Kidney (tissue), 13 donors: ENCODE measurements at regions not wholly inside any gene's neighbourhood (a gene's known extent, or its start where the extent isn't known, plus 50 kb on each side); places are given as distances from the start of the nearest gene placed in this dataset.

Experiments
- DNase-seq, 5 donors: peaks; one replicate each; pipeline ENCODE4 v3.0.0-alpha.2; 2013 to 2020
- FAIRE-seq: peaks from 2 replicates; lab custom pipeline; 2012; peaks lifted over from hg19 to GRCh38; lab: Jason Lieb, UNC
- H3K27ac ChIP-seq, 2 donors: one replicate each; pipeline ENCODE4 v1.7.0; 2013; ENCODE audit warnings: low read depth in 2 of 2, low read length in 2 of 2, inconsistent platforms in 1 of 2
- H3K27me3 ChIP-seq: one replicate; pipeline ENCODE4 v1.7.1; 2013; ENCODE audit warnings: low read length, inconsistent platforms; ENCODE audit not compliant: control insufficient read depth, insufficient read depth
- H3K36me3 ChIP-seq, 3 donors: one replicate each; pipeline versions ENCODE4 v1.7.0 to v1.7.1; 2013; ENCODE audit warnings: low read length in 3 of 3, control low read depth in 1 of 3, inconsistent platforms in 1 of 3; ENCODE audit not compliant: insufficient read depth in 3 of 3, control insufficient read depth in 2 of 3
- H3K4me1 ChIP-seq, 3 donors: one replicate each; pipeline versions ENCODE4 v1.7.0 to v1.7.1; 2013; ENCODE audit warnings: low read length in 3 of 3, inconsistent platforms in 1 of 3, low read depth in 1 of 3; ENCODE audit not compliant: control insufficient read depth in 2 of 3, insufficient read depth in 2 of 3
- H3K4me3 ChIP-seq, 3 donors: one replicate each; pipeline versions ENCODE4 v1.7.0 to v1.8.1; 2013; ENCODE audit warnings: low read length in 3 of 3, control low read depth in 1 of 3, inconsistent platforms in 1 of 3
- H3K9ac ChIP-seq, 3 donors: one replicate each; pipeline versions ENCODE4 v1.7.0 to v1.7.1; 2013; ENCODE audit warnings: low read length in 3 of 3, control low read depth in 1 of 3, inconsistent platforms in 1 of 3
- H3K9me3 ChIP-seq, 3 donors: one replicate each; pipeline versions ENCODE4 v1.7.0 to v1.7.1; 2013; ENCODE audit warnings: low read length in 3 of 3, control low read depth in 1 of 3, inconsistent platforms in 1 of 3; ENCODE audit not compliant: control insufficient read depth in 2 of 3, insufficient read depth in 1 of 3
- CTCF ChIP-seq: IDR thresholded peaks from 3 replicates; pipeline ENCODE4 v1.5.1; 2012; ENCODE audit warnings: mild to moderate bottlenecking, moderate library complexity, borderline replicate concordance; ENCODE audit not compliant: insufficient read depth; ENCODE audit errors: extremely low read depth
- intact Hi-C: fragments of 100-400 bp; cut with DNase I; formaldehyde crosslinking; loops from one replicate; pipeline ENCODE4 v1.11.1; 2022
- donor health status: control.
- donor health status: control.
- donor health status: control.
- donor health status: control.
- donor health status: control.
- donor health status: DM: yes; HTN: yes; CAD: no.
- donor health status: Normal renal cell carcinoma (clear cell type).

- H3K27me3 ChIP-seq: no peaks in the 10 kb centered on the region
- H3K4me1 ChIP-seq: no peaks in the 10 kb centered on the region
- no peak overlapping the region for H3K4me3 ChIP-seq
- H3K9ac ChIP-seq: no peak overlapping the region
- FAIRE-seq (no peak), DNase-seq (no peak)
- intact Hi-C loops: no loop called here
- no peaks in the 10 kb centered on the region for H3K9me3 ChIP-seq
- no peak overlapping the region for H3K27ac ChIP-seq
- no peaks in the 10 kb centered on the region for H3K36me3 ChIP-seq
- TF ChIP-seq CTCF: no peak
Observed at GRCh38 chr15:87781959-87782625, 474.4 kb downstream of the NTRK3 start.

GRCh38 chr15:87779746-87780145 lies 476.8 kb downstream of the NTRK3 start:
- no peak for TF ChIP-seq CTCF
- Histone ChIP-seq H3K27ac (no peak overlapping the region), H3K27me3 (no peaks in the 10 kb centered on the region), H3K4me1 (no peaks in the 10 kb centered on the region), H3K9me3 (no peaks in the 10 kb centered on the region), H3K9ac (no peak overlapping the region), H3K36me3 (no peaks in the 10 kb centered on the region), H3K4me3 (no peak overlapping the region)
- FAIRE-seq: no peak
- DNase-seq: no peak
- intact Hi-C loops: no loop called here

- H3K4me1 ChIP-seq: no peaks in the 10 kb centered on the region
- DNase-seq (no peak), FAIRE-seq (no peak)
- no peaks in the 10 kb centered on the region for H3K36me3 ChIP-seq
- no peaks in the 10 kb centered on the region for H3K27me3 ChIP-seq
- H3K27ac ChIP-seq: no peak overlapping the region
- intact Hi-C loops: no loop called here
- no peaks in the 10 kb centered on the region for H3K9me3 ChIP-seq
- no peak overlapping the region for H3K4me3 ChIP-seq
- no peak overlapping the region for H3K9ac ChIP-seq
- no peak for TF ChIP-seq CTCF
Observed at GRCh38 chr15:87778358-87778757, 478.2 kb downstream of the NTRK3 start.
